Femur (tissue), 1 donor: ENCODE measurements at regions not wholly inside any gene's neighbourhood (a gene's known extent, or its start where the extent isn't known, plus 50 kb on each side); places are given as distances from the start of the nearest gene placed in this dataset.
"Not testable (repeated sequence)": the region's sequence is repeated elsewhere in the genome, so short reads cannot be mapped to it uniquely, and the experiment has no call there.

Experiments used
- DNase-seq: peaks from one replicate; pipeline ENCODE4 v3.0.0-alpha.2; 2017

DNA sequence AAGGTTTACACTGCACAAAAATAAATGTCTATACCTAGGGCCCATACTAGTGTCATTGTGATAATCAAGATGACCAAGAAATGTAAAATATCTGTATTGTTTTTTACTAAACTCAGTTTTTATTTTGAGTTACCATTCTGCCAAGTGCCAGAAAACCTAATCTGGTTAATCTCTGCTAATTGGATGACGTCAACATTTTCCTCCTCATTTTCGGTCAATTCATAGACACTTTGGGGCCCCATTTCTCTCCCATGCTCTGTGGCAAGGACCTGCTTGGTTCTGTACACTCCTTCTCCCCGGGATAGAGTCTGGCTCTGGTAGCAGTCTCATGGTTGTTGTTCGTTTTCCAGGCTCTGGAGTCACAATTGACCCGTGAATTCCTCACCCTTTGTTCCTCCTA is 186.5 kb upstream of the TCF4 start:
- no peak for DNase-seq

GRCh38 chr18:55768255-55768654 is 180.3 kb upstream of the TCF4 start:
- no peak for DNase-seq

DNA sequence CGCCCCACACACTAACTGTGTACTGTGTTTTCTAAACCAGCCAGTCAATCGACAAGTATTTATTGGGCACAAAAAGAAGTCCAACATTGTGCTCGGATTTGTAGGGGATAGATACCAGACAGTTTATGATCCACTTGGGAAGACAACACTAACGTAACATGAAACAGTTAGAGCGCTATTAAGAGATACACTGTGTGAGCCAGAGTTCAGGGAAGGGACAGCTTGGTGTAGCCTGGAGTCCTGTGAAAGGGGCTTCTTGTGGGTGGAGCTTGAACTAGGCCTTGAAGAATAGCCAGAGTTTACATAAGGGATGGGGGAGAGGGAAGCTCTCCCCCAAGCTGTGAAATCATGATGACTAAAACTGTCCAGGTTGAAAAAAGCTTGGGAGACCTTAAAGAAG is 176.4 kb upstream of the TCF4 start:
- DNase-seq: no peak

- DNase-seq: no peak
Observed at GRCh38 chr18:55763805-55764204, 175.8 kb upstream of the TCF4 start.

- no peak for DNase-seq
Observed at GRCh38 chr18:55763298-55763697, 175.3 kb upstream of the TCF4 start.

DNA sequence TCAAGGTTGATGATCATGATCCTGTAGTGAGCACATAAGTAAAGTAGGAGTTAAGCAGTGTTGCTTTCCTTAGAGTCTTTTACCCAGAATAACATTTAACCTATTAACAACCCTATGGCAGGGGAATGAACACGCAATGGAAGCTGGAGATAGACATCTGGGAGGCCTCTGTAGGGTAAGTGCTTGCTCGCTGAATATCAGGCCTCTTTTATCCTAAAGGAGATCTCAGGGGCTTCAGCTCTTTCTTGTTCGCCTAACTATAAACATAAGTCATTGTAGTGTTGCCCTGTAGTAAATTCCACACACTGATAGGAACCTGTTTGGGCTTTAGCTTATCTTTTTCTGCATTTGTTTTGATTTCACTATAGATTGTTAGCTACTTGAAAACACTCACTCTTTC is 174.4 kb upstream of the TCF4 start:
- no peak for DNase-seq

- no peak for DNase-seq
Observed at GRCh38 chr18:55753643-55754263, 165.8 kb upstream of the TCF4 start.

- no peak for DNase-seq
Observed at GRCh38 chr18:55751476-55751875, 163.5 kb upstream of the TCF4 start.

GRCh38 chr18:55748227-55748738 is 160.3 kb upstream of the TCF4 start:
- DNase-seq: no peak

GRCh38 chr18:55744206-55744605 is 156.2 kb upstream of the TCF4 start:
- DNase-seq: no peak

DNA sequence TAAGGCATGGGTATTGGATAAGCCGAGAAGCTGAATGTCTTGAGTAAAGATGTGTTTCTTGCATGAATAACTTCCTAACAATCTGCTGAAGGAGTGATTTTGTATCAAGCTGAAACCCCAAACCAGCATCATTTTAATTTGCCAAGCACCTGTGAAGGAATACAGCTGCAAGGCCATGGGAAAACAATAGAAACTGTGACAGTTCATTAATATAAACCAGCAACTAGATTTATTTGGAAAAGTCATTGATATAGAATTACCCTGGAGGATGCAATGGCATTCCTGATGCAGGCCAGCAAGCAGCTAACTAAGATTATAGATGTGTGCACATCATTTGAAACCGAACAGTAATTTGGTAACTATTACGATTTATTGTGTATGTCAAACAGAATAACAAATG is 155.7 kb upstream of the TCF4 start:
- no peak for DNase-seq

DNA sequence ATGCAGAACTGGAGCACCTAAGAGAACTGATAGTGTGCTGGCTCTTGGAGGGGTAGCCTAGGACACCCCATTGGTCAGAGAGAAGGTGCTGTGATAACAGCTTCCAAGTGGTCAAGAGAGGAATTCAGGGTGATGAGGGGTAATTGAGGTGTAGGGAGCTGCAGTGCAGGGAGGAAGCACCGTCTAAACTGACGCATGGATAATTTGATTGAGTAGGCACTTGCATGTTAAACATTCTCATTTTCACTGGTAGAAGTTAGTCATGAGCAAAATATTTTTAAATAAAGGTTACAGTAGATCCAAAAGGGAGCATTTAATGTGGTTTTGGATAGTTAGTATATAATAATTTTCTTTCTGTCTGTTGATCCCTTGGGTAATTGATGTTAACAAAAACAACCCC is 155.1 kb upstream of the TCF4 start:
- DNase-seq: no peak

GRCh38 chr18:55739488-55739887 is 151.5 kb upstream of the TCF4 start:
- no peak for DNase-seq

- no peak for DNase-seq
Observed at GRCh38 chr18:55738483-55739114, 150.6 kb upstream of the TCF4 start.

DNA sequence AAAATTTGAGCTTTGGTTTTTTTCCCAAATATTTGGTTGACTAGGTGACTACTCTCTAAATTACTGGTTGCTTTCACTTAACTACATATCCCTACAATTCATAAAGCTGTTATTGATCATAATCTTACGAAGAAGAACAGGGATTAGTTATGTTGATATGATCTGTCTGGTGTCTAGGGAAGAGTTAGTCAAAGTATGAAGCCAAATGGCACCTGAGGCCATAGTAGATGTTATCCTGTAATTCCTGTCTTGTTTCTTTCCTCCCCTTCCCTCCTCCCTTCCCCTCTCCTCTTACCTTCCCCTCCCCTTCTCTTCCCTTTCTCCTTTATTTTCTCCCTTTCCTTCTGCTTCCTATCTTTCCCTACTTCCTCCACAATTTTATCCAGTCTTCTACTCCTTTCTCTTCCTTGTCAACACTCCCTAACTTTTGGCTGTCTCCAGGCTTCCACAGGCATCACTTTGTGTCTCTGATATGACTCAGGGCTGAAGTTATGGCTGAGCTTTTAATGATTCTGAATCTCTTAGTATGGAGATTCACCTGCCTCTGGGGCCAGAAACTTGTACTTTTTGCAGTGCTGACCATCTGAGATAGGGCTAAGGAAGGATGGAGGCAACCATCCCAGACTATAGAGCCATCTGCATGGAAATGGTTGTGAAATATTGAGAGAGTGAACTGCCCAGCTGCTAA is 149.9 kb upstream of the TCF4 start:
- DNase-seq: no peak

DNA sequence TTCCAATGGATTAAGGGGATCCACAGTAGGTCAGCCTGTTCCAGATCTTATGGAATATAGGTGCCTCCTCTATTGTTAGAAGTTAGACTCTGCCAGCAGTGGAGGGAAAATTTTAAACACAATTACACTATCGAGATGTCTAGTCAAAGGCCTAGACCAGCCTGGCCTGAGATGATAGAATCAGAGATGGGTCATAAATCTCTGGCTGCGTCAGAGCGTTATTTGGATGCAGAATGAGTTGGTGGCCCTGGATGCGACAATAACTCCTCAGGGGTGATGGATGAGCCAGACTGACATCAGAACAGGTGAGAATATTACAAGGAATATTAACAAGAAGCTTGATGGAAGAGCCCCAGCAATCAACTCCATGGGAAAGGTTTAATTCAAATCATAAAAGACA is 149.3 kb upstream of the TCF4 start:
- no peak for DNase-seq

DNA sequence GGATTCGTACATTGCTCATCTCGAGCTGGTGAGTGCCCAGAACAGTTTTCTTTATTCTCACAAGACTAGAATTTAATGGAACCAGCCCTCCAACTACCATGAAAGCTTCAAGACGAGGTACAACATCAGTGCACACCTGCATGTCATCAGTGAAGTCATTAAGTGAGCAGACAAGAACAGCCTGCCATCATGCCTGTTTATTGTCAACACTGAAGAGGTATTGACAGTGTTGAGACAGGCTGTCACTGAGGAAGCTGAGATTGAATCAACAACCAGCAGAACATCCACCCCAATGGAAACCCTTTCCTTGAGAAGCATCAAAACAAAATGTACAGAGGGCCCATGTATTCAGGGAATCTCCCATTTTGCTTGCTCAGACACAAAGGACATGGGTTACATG is 148.0 kb upstream of the TCF4 start:
- no peak for DNase-seq

GRCh38 chr18:55735199-55735855 is 147.3 kb upstream of the TCF4 start:
- DNase-seq: no peak

DNA sequence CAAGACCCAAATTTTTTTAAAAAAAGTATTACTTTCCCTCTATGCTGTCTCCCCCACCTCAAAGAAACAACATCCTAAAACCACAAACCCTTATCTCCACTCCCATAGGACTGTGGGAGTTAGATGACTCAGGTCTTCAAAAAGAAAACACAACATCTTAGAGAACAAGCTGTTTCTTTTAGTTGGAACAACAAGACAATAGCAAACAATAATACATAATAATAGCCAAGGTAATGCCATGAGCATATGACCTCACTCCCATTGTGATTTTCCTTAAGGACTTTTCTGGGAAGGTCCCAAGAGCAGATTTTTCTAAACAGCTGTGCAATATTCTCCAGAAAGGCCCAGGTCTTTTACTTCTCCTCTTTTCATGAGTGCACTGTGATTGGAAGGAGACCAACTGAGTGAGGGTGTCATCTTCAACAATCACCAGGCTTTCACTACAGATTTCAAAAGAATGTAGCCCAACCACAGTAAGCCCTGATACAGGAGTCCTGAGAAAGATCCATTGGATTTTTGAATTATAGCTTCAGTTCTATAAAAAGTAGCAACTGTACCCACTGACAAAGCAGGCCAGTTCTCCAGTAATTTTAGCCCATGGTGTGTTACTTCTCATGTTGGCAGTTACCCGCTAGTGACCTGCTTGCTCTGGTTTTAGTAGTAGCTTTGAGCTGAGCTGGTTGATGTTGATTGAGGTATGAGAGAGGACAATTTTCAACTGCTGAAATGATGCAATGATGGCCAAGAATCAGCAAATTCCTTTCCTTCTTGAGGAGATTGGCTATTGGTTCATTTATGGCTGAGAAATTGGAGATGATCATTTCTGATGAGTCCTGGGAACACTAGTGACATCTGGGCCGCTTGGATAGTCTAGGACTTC is 144.5 kb upstream of the TCF4 start:
- DNase-seq: no peak

GRCh38 chr18:55731594-55732042 is 143.6 kb upstream of the TCF4 start:
- DNase-seq: no peak

DNA sequence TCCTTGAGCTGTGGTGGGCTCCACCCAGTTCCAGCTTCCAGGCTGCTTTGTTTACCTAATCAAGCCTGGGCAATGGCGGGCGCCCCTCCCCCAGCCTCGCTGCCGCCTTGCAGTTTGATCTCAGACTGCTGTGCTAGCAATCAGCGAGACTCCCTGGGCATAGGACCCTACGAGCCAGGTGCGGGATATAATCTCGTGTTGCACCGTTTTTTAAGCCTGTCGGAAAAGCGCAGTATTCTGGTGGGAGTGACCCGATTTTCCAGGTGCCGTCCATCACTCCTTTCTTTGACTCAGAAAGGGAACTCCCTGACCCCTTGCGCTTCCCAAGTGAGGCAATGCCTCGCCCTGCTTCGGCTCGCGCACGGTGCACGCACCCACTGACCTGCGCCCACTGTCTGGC is 133.0 kb upstream of the TCF4 start:
- DNase-seq: not testable (repeated sequence)

- DNase-seq: no peak
Observed at GRCh38 chr18:55713707-55714106, 125.7 kb upstream of the TCF4 start.

GRCh38 chr18:55706898-55707297 is 118.9 kb upstream of the TCF4 start:
- DNase-seq: no peak
